HG03520 (cell line): ENCODE measurements at regions not wholly inside any gene's neighbourhood (a gene's known extent, or its start where the extent isn't known, plus 50 kb on each side); places are given as distances from the start of the nearest gene placed in this dataset.
"Not testable (repeated sequence)": the region's sequence is repeated elsewhere in the genome, so short reads cannot be mapped to it uniquely, and the experiment has no call there.

Experiments used
- ATAC-seq: cut with Tn5 transposase; IDR thresholded peaks from one replicate; pipeline ENCODE4 v1.9.1; 2021; ENCODE audit warnings: mild to moderate bottlenecking, moderate library complexity; ENCODE audit not compliant: unreplicated experiment

- no peak for ATAC-seq
Measured at GRCh38 chr3:174536319-174536718, 322.8 kb upstream of the NAALADL2 start.

DNA sequence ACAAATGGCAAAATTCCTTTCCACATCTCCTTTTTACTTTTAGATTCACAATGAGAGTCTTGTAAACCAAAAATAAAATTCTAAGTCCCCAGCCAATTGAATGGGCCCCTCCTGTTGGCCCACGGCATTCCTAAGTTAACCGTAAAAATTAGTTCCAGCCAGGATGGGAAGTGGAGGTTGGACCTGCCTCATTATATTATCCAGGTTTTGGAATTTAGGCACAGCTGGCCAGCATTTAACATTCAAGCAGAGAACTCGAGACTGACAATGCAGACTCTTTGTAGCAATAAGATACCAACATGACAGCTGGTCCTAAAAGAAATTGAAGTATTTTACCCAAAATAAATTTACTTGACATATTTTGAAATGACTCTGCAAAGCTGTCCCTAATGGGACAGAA, 321.0 kb upstream of the NAALADL2 start:
- ATAC-seq: no peak

DNA sequence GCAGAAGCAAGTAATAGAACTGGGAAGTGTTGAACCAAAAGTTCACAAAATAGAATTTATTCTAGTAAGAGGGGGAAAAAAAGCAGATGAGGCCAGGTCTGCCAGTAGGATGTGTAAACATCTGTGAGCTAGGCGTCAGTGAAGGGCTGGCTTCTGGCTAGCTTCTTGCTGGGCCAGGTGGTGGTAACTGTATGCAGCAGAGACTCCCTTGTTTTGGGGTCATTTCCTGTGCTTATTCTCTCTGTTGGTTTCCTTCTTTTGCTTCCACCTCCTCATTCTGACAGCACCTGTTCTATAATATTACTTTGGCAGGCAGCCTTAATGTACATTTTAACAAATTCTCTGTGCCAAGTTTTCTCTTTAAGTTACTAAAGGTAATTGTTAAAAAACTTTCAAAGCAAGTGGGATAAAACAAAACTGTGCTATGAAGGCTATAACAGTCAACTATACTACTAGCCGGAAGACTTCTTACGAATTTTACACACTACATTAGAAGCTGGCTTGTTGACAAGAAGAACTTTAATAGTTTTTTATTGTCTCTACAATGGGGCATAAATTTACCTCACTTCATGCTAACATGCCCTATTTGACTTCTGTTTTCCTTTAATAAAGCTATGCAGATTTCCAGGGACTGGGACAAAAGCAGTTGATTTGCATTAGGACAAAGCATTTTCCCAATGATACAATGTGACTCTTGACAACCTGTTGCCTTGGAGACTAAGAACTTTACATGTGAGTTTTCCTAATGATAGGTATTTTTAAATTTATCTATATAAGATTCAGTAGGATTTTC, 318.8 kb upstream of the NAALADL2 start:
- no peak for ATAC-seq

DNA sequence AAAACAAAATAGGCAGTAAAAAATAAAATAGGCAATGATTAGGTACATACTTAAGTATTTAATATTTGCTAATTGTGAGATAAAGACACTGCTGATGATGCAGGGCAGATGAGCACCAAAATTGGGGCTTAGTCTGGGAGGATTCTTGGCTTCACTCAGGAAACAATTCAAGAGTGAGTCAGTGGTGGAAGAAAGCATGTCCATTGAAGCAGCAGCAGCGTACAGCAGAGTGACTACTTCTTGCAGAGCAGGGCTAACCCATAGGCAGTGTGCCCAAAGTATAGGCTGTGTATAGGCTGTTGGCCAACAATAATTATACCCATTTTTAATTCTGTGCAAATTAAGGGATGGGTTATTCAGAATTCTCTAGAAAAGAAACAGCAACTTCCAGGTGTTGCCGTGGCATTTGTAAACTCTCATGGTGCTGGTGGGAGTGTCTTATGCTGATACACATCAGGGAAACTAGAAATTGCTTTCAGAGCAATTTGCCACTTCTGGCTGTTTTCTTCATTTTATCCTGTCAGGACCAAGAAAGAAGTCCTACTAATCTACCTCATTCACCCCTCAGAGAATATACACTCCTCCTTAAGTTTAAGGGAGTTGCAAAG, 317.3 kb upstream of the NAALADL2 start:
- no peak for ATAC-seq

- no peak for ATAC-seq
Measured at GRCh38 chr3:174547801-174548435, 311.2 kb upstream of the NAALADL2 start.

DNA sequence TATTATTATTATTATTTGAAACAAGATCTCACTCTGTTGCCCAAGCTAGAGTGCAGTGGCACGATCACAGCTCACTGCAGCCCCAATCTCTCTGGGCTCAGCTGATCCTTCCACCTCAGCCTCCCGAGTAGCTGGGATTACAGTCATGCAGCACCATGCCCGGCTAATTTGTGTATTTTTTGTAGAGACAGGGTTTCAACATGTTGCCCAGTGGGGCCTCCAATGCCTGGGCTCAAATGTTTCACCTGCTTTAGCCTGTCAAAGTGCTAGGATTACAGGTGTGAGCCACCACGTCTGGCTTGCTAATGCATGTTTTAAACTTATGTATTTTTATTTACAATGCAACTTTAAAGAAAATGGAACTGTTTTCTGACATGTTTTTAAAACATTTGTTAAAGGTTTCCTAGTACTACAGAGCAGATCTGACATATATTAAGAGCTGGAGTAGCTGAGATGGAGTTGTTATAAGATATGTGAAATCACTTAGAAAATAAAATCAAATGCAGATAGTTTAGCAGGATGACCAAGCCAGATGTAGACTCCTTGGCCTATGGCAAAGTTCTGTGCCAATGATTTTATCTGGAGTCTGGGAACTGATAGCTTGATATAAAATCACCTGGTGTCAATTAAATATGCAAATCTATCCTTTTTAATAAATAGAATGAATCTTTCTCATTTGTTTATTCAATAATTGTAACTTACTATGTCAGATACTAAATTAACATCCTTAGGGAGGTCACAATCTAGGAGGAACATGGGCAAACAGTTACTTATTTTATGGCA, 310.1 kb upstream of the NAALADL2 start:
- ATAC-seq: no peak

DNA sequence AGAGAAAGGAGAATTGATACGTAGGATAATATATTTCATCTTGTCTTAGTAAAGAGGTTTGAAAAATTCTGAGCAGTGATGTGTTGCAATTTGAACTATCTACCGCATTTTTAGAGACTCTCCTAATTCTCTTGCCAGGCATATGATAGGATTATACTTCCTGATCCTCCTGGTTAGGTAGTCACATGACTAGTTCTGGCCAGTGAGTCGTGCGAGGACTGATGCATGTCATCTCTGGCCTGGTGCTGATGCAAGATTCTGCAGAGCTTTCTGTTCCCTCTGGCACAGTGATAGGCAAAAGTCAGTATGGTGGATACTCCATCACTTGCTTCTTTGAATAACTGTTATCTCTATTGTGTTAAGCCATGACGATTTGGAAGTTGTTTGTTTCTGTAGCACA, 277.6 kb upstream of the NAALADL2 start:
- ATAC-seq: no peak

- no peak for ATAC-seq
Measured at GRCh38 chr3:174583396-174583795, 275.7 kb upstream of the NAALADL2 start.

DNA sequence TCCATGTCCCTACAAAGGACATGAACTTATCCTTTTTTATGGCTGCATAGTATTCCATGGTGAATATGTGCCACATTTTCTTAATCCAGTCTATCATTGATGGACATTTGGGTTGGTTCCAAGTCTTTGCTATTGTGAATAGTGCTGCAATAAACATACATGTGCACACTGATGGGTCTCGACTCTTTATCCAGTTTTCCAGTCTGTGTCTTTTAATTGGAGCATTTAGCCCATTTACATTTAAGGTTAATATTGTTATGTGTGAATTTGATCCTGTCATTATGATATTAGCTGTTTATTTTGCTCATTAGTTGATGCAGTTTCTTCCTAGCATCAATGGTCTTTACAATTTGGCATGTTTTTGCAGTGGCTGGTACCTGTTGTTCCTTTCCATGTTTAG, 272.0 kb upstream of the NAALADL2 start:
- ATAC-seq: not testable (repeated sequence)

DNA sequence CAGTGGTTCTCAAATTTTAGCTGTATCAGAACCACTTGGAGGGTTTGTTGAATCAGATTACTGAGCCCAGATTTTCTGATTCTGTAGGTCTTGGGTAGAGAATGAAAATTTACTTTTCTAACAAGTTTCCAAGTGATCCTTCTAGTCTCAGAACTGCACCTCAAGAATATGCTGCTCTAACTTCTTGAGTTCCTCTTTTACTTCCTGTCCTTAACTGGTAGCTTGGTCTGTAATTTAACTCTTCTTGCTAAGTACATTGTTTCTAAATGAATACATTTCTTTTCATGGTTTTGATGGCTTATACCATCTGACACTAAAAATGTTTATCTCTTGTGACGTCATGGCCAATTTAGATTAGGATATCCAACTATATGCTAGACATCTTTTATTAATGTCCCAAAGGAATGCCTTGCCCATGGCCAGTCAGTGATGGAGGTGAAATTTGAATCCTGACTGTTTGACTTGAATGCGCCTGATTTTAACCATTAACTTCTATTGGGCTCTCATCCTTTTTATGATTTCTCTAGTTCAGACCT, 262.6 kb upstream of the NAALADL2 start:
- ATAC-seq: no peak

DNA sequence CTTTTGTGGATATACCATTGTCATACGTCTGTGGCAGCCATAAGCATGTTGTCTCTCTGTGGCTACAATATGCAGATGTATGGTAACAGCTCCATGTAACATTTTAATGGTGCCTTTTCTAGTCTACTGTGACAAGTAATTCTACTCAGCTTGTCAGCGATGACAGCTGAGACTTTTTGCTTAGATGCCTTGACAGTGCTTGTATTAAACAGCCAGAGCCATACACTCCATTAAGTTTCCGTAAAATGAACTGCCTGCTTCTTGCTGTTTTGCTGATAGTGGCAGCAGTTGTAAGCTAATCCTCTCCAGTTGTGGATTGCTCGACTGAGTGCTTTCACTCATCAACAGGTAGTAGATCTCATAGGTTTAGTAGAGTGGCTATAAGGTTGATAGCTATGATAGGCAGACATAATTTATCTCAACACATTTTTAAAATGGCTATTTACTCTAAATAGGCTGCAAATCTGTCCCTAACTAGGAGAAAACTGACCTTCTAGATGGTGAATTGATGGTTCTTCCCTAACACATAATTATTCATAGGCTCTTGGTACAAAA, 260.2 kb upstream of the NAALADL2 start:
- no peak for ATAC-seq

- no peak for ATAC-seq
Measured at GRCh38 chr3:174613173-174613572, 246.0 kb upstream of the NAALADL2 start.

DNA sequence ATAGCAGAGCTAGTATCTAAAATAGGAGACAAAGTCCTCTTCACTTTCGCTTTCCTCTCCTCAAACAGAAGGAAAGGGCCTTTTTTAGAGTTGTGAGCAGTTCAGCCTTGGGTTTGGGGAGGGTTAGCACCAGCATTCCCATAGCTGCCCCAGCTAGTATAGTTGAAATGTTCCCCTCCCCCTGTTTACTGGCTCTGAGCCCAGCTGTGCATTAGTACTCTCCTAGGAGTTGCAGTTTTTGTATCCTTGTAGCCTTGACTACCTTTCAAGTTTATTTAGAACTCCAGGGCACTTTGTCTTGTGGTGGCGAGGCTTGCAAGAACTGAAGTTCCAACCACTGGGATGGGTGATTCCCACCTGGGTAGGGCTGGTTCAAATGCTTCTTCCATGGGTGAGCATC, 245.1 kb upstream of the NAALADL2 start:
- no peak for ATAC-seq

DNA sequence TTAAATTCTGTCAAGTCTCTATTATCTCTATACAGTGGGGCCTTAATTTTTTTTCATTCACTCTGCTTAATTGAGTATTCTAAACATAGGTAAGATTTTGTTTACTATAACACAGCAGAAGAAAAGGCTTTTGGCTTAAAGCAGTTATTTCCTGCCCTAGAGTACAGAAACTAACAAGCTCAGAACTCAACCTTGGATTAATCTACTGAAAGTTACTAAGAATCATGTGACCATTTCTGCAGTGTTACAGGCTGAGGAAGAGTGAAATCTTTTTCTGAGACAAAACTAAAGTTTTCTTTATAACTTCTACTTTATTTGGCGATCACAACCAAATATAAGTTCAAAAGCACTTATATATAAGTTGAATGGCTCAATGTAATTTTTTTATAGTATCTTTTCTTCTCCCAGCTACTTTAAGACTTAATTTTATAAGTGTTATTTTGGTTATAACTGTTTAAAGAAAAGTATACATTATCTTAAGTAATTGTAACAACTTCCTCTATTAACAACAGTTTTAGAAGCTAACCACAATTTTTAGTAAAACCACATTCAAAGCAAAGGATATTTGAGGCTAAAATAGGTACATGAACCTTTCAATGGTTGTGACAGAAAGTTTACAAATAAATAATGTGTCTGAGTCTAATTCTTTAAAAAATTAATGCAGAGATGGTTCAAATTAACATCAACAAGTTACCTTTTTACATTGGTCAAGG, 240.6 kb upstream of the NAALADL2 start:
- ATAC-seq: no peak

- ATAC-seq: no peak
Measured at GRCh38 chr3:174619239-174619638, 239.9 kb upstream of the NAALADL2 start.

DNA sequence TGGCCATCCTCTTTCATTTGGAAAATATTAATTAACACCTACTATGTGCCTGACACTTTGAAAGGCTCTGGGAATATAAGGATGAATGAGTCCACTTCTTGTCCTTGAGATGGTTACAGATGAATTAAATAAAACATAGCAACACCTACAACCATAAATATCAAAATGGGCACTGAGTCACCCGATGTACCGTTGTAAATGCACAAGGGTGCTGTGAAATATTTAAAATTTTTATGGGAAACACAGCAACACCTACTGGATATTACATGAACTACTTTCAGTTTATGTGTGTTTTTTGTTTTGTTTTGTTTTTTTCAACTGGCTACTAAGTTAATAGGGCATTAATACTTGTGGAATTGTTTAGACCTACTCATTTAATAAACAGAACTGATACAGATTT, 239.0 kb upstream of the NAALADL2 start:
- no peak for ATAC-seq

DNA sequence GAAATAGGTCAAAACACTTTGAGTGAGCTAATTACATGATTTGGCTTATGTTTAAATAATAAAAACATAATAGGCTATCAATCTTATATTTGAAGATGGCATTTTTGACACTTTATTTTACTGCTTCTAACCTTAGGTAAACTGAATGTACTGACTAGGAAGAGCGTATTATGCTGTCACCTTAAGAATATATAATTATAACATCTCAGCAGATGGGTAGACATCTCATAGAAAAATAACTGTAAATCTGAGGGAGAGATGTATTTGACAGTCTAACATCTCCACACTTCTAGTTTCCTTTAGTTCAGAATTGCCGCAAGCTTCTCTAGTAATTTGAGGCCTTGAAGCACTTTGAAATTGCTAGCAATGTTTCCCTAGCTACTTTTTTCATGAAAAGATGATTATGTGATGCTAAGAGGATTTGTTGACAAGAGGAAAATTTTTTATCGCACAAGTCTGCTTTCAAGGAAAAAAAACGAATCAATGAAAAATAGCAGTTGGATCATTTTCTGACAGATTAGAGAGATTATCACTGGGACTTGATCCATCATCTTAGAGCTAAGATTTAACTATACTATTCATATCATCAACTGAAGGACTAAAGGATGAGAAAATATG, 238.2 kb upstream of the NAALADL2 start:
- ATAC-seq: no peak

GRCh38 chr3:174633342-174633741, 225.8 kb upstream of the NAALADL2 start:
- ATAC-seq: no peak

- ATAC-seq: no peak
Measured at GRCh38 chr3:174636451-174636850, 222.7 kb upstream of the NAALADL2 start.

GRCh38 chr3:174639406-174639805, 219.7 kb upstream of the NAALADL2 start:
- no peak for ATAC-seq
